Transverse colon (tissue), 4 donors: ENCODE measurements at regions not wholly inside any gene's neighbourhood (a gene's known extent, or its start where the extent isn't known, plus 50 kb on each side); places are given as distances from the start of the nearest gene placed in this dataset.

ENCODE experiments used
- EP300 ChIP-seq: sonication (generic); formaldehyde crosslinking; IDR thresholded peaks from one replicate; pipeline ENCODE4 v1.6.1; 2017; ENCODE audit warnings: antibody characterized with exemption, low read depth
- POLR2A ChIP-seq: fragments of 450-650 bp; IDR thresholded peaks from one replicate; pipeline ENCODE4 v1.6.1; 2016; ENCODE audit warnings: antibody characterized with exemption, mild to moderate bottlenecking, moderate library complexity
- POLR2AphosphoS5 ChIP-seq, 3 donors: sonication (generic); formaldehyde crosslinking; IDR thresholded peaks; one replicate each; pipeline ENCODE4 v1.6.1; 2016; ENCODE audit warnings: antibody characterized with exemption in 3 of 3
- TF ChIP-seq, protein P1 (sequence below), 5 experiments: fragments of 200-600 bp in 3 of 5; fragments of 450-650 bp in 2 of 5; sonication (generic) in 3 of 5; IDR thresholded peaks; 1 replicate in 2 of 5; 2 replicates in 3 of 5; pipeline ENCODE4 v1.5.1; 2016 to 2017; ENCODE audit warnings: antibody characterized with exemption in 5 of 5, inconsistent platforms in 3 of 5, mild to moderate bottlenecking in 2 of 5, moderate library complexity in 1 of 5

DNA sequence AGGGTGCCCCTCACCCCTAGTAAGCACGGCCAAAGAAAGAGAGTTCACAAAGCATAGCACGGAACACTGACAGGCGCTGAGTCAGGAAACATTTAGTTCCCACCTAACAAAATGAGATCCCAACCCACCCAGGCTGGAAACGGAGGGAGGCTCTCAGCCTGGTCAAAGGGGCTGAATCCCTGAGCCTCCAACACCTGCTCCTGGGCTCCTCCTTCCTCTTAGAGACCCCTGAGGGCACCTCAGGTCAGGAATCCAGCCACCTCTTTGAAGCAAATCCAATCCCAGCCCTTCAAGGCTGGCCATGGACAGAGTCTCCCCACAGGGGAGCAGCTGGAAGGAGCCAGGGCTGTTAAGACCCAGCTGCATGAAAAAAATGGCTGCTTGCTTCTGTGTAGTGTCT, 154.4 kb upstream of the HES1 start:
- TF ChIP-seq POLR2AphosphoS5 (IDR thresholded peaks at IDR 0.05) (no peak), POLR2A (no peak), EP300 (no peak)
- TF ChIP-seq, protein P1, sequence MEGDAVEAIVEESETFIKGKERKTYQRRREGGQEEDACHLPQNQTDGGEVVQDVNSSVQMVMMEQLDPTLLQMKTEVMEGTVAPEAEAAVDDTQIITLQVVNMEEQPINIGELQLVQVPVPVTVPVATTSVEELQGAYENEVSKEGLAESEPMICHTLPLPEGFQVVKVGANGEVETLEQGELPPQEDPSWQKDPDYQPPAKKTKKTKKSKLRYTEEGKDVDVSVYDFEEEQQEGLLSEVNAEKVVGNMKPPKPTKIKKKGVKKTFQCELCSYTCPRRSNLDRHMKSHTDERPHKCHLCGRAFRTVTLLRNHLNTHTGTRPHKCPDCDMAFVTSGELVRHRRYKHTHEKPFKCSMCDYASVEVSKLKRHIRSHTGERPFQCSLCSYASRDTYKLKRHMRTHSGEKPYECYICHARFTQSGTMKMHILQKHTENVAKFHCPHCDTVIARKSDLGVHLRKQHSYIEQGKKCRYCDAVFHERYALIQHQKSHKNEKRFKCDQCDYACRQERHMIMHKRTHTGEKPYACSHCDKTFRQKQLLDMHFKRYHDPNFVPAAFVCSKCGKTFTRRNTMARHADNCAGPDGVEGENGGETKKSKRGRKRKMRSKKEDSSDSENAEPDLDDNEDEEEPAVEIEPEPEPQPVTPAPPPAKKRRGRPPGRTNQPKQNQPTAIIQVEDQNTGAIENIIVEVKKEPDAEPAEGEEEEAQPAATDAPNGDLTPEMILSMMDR (IDR thresholded peaks at IDR 0.05), result no peak
